HFFc6 (cell line): ENCODE measurements at regions not wholly inside any gene's neighbourhood (a gene's known extent, or its start where the extent isn't known, plus 50 kb on each side); places are given as distances from the start of the nearest gene placed in this dataset.

Source experiments
- DNase-seq: peaks from one replicate; pipeline ENCODE4 v3.0.0-alpha.2; 2018
- H3K27ac Mint-ChIP-seq: 2 replicates; pipeline ENCODE4 v1.8.0; 2020; ENCODE audit warnings: mild to moderate bottlenecking, mixed read lengths
- H3K27me3 Mint-ChIP-seq: 2 replicates; pipeline ENCODE4 v1.8.0; 2021; ENCODE audit warnings: mild to moderate bottlenecking, moderate library complexity, mixed read lengths; ENCODE audit not compliant: insufficient read depth
- H3K36me3 Mint-ChIP-seq: 2 replicates; pipeline ENCODE4 v1.8.0; 2021; ENCODE audit warnings: low read depth, mixed read lengths
- H3K4me1 Mint-ChIP-seq: 2 replicates; pipeline ENCODE4 v1.8.0; 2020; ENCODE audit warnings: low read depth, mixed read lengths
- H3K4me3 Mint-ChIP-seq: 2 replicates; pipeline ENCODE4 v1.8.0; 2020; ENCODE audit warnings: mild to moderate bottlenecking, moderate library complexity, mixed read lengths
- H3K9me3 Mint-ChIP-seq: 2 replicates; pipeline ENCODE4 v1.8.0; 2020; ENCODE audit warnings: mild to moderate bottlenecking, mixed read lengths
- CTCF ChIP-seq: fragments of 200-600 bp; sonication (generic); IDR thresholded peaks from 2 replicates; pipeline ENCODE4 v1.5.0; 2021; ENCODE audit warnings: antibody characterized with exemption, mild to moderate bottlenecking

- Mint-ChIP-seq H3K4me3 (no peak overlapping the region), H3K27ac (no peak overlapping the region), H3K4me1 (no peaks in the 10 kb centered on the region), H3K9me3 (peaks cover 31% of the 10 kb centered on the region), H3K36me3 (peaks cover 4% of the 10 kb centered on the region; the same call in 1 of the 2 replicates), H3K27me3 (no peaks in the 10 kb centered on the region; the same call in none of the 2 replicates)
- no peak for DNase-seq
- TF ChIP-seq CTCF = no peak
These were observed 127.6 kb upstream of the GSC start for GRCh38 chr14:94897561-94897960.

- peaks cover 36% of the 10 kb centered on the region for H3K9me3 Mint-ChIP-seq
- peaks cover 4% of the 10 kb centered on the region; the same call in 1 of the 2 replicates for H3K36me3 Mint-ChIP-seq
- no peak overlapping the region for H3K27ac Mint-ChIP-seq
- TF ChIP-seq CTCF = no peak
- H3K4me1 Mint-ChIP-seq = no peaks in the 10 kb centered on the region
- H3K4me3 Mint-ChIP-seq = no peak overlapping the region
- no peak for DNase-seq
- H3K27me3 Mint-ChIP-seq = no peaks in the 10 kb centered on the region; the same call in none of the 2 replicates
These were observed 127.2 kb upstream of the GSC start for GRCh38 chr14:94897082-94897481.

- Mint-ChIP-seq H3K9me3 (peaks cover 26% of the 10 kb centered on the region), H3K4me3 (no peak overlapping the region), H3K27ac (no peak overlapping the region), H3K27me3 (no peaks in the 10 kb centered on the region; the same call in none of the 2 replicates), H3K4me1 (no peaks in the 10 kb centered on the region), H3K36me3 (no peaks in the 10 kb centered on the region)
- TF ChIP-seq CTCF = no peak
- no peak for DNase-seq
These were observed 123.7 kb upstream of the GSC start for GRCh38 chr14:94893411-94894160.

GRCh38 chr14:94890785-94891184, 120.9 kb upstream of the GSC start:
- H3K9me3 Mint-ChIP-seq = peaks cover 26% of the 10 kb centered on the region
- TF ChIP-seq CTCF = no peak
- no peak overlapping the region for H3K27ac Mint-ChIP-seq
- no peak overlapping the region for H3K4me3 Mint-ChIP-seq
- H3K36me3 Mint-ChIP-seq = no peaks in the 10 kb centered on the region
- no peaks in the 10 kb centered on the region; the same call in 1 of the 2 replicates for H3K27me3 Mint-ChIP-seq
- no peak for DNase-seq
- no peaks in the 10 kb centered on the region for H3K4me1 Mint-ChIP-seq

- H3K9me3 Mint-ChIP-seq = peaks cover 31% of the 10 kb centered on the region
- H3K36me3 Mint-ChIP-seq = no peaks in the 10 kb centered on the region
- DNase-seq = no peak
- no peak overlapping the region for H3K27ac Mint-ChIP-seq
- TF ChIP-seq CTCF = no peak
- no peak overlapping the region for H3K4me3 Mint-ChIP-seq
- no peaks in the 10 kb centered on the region for H3K4me1 Mint-ChIP-seq
- no peaks in the 10 kb centered on the region; the same call in 1 of the 2 replicates for H3K27me3 Mint-ChIP-seq
These were observed 119.8 kb upstream of the GSC start for GRCh38 chr14:94889520-94890312.
